ENCODE measurements at regions not wholly inside any gene's neighbourhood (a gene's known extent, or its start where the extent isn't known, plus 50 kb on each side); places are given as distances from the start of the nearest gene placed in this dataset.

DNA sequence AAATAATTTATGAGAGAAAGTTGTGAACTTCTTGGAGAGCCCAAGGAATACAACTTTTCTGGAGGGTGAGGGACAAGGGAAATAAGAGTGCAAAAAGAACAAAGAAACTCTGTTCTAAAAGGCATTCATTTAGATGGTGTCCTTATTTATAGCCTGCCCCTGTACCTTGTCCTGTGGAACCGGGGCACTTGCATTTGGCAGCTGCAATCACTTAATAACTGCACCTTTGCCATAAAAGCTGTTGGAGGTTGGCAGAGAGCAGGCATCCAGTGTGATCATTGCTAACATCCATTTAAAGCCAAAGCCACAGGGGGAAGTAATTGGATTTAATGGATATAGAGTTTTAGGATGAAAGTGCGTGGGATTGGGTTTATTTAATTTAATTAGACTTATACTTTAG lies 50.8 kb upstream of the SGK1 start:
- TF ChIP-seq EZH2phosphoT487 (IDR thresholded peaks at IDR 0.05; ENCODE audit: insufficient read depth, low read depth): no peak
- TF ChIP-seq EZH2 (IDR thresholded peaks at IDR 0.05; ENCODE audit: insufficient read depth, poor library complexity, severe bottlenecking): no peak
